Tongue (tissue), 1 donor: ENCODE measurements at regions not wholly inside any gene's neighbourhood (a gene's known extent, or its start where the extent isn't known, plus 50 kb on each side); places are given as distances from the start of the nearest gene placed in this dataset.
"Not testable (repeated sequence)": the region's sequence is repeated elsewhere in the genome, so short reads cannot be mapped to it uniquely, and the experiment has no call there.

ENCODE experiments used
- DNase-seq: peaks from one replicate; pipeline ENCODE4 v3.0.0-alpha.2; 2015

DNA sequence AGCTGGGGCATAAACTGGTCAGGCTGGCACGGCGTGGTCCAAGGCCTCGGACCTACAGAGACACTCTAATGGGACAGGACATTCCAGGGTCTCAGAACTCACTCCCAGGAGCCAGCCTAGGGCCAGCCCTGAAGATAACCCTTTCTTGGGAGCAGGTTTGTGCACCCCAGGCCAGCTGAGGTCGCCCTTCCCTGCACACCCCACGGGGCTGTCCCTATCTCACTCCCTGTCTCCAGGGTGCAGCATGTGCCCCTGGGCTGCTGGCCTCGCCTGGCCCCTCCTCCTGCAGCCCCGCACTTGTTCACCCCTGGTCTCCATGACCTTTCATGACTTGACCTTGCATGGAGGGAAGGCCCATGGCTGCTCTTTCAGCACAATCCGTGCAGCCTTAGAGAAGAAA lies 1321.8 kb downstream of the BRD1 start:
- no peak for DNase-seq

DNA sequence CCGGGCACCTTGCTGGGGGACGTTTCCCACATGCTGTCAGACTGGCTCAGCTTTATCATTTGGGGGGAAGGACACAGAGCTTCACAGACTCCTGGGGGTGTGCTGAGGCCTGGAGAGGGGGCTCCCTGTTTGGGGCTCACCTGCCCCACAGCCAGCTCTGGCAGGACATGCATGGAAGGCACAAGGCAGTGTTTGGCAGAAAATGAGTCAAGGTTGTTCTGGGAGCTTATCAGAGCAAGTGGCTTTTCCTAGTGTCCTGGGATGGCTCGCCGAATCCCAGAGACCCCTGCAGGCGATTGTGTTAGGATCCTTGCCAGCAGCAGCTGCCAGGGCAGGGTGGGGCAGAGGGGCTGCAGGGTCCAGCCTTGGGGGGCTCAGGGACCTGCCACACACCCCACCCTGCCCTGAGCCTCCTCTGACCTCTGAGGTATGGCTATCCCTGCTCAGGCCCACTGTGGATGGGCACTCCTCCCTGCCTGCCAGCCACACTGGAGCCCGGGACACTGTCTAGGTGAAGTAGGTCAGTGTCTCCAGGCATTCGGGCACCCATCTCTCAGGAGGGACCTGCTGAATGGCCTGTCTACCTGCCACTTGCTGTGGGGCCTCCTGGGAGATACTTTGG lies 1323.0 kb downstream of the BRD1 start:
- no peak for DNase-seq

DNA sequence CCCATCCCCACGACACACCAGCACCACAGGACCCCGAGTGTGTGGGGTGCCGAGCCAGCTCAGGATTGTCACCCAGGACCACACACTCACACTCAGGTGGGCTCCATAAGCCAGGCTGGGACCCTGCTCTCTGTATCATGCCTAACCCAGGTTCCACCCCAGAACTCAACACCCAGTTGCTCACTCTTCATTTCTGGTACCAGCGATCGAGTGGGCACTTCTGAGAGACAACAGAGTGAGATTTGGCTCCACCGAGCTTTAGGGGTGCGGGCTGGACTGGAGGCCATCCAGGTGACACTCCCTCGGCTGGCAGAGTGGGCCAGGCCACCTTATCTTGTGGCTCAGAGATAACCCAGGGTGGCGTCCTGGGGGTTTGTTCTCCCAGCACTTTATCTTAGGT lies 1323.8 kb downstream of the BRD1 start:
- DNase-seq: no peak

DNA sequence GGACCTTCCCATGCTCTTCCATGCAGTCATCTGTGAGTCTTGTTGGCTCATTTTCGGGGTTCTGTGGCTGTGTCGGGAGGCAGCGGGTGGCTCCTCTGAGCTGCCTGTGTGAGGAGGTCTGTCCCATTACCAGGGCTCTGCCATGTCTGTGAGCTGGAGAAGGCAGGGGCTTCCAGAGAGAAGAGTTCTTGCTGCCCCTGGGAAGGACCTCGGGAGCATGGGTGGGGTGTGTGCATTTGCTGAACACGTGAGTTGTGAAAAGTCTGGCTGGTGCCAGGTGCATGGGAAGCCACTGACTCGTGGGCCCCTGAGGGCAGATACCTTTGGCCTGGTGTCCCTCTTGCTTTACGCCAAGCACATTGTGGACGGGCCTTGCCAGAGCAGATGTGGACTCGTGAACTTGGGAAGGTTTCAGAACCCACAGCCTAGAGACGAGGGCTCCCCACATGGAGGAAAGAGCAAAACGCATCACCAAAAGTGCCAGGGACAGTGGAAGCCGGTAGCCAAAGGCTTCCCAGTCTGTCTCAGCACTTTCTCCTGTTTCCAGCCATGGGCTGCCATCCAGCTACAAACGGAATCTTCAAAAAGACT lies 1324.5 kb downstream of the BRD1 start:
- no peak for DNase-seq

DNA sequence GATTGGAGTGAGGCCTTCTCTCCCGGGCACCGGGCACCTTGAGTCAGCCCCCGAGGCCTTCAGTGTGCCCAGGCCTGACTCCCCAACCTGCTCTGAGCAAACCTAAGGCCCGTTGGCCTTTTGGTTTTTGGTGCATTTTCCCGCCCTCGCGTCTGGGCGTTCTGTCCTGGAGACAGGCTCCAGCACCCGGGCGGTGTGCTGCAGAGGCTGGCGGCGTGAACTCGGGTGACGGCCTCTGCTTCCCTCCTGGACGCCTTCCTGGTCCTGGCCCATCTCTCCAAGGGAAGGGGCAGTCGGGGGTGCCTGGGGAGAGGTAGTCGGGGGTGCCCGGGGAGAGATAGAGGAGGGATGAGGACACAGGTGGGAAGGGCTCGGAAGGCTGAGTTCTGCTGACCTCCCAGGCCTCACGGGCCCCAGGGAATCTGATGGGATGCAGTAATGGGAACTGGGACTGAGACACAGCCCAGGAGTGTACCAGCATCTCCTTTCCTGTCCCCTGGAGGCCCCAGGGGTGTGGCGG lies 1326.4 kb downstream of the BRD1 start:
- DNase-seq: no peak

DNA sequence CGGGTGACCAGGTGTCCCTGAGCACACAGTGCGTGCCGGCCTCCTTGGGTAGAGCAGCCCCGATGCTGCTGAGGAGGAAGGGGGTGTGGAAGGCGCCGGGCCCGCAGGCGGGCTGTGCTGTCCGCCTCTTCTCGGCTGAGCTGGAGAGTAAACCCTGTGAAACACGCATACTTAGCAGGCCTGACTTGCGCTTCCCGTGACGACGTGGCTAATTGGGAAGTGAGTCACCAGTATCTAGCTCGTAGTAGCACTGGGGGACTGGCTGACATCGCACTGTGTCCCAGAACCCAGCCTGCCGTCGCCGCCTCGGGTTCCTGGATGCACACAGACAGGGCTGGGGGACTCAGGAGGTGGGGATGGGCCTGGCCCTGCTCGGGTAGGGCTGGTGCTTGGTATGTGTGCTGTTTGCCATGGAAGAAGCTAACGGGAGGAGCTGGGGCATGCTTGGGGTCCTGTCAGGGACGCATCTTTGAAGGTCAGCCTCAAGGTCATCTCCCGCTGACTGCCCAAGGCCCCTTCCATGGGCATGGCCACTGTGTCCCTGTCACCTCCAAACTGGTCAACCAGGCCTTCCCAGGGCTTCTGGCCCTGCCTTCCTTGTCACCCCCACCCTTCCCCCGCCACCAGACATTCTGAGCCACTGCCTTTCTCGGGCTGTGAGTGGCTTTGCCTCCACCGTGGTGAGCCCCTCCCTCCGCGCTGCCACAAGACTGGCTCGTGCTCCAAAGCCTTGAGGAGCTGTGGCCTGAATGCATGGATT lies 1327.0 kb downstream of the BRD1 start:
- DNase-seq: no peak

DNA sequence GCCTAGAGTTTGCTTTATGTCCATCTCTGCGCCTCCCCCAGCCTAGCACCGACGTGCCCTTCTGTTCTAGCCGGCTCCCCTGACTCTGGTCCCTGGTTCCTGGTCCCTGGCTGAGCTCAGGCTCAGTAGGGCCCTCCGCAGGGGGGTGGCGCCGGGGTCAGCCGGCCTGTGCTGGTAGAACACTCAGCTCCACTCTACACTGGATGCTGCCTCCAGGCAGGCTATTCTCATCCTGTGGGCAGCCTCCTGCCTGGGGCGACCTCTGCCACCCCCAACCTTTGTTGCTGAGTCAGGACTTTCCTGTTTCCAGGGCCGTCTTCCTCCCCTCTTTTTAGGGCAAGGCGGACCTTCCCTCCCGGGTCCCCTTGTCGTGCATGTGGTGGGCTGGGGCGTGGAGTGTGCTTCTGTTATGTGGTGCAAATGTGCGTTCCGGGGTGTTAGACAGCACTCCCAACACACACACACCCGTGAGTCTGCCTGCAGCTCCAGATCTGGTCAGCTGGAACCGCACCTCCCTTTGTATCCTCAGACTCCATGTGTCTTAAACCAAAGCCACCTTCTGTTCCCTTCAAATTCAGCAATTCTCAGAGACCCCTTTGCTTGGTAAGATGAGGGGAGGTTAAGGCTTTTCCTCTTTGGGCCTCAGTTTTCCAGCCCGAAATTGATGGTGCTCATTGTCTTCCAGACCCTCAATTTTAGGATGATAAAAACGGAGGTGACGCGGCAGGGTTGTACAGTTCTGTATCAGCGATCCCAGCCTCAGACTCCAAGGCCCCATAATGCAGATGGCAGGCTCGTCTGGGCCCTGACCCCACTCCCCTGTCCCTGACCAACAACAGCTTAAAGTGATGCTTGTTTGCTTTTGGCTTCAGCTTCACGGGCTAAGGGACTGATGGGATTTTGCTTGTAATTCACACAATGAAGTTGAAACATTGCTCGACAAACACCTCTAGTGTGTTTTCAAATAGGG lies 1327.9 kb downstream of the BRD1 start:
- DNase-seq: no peak

DNA sequence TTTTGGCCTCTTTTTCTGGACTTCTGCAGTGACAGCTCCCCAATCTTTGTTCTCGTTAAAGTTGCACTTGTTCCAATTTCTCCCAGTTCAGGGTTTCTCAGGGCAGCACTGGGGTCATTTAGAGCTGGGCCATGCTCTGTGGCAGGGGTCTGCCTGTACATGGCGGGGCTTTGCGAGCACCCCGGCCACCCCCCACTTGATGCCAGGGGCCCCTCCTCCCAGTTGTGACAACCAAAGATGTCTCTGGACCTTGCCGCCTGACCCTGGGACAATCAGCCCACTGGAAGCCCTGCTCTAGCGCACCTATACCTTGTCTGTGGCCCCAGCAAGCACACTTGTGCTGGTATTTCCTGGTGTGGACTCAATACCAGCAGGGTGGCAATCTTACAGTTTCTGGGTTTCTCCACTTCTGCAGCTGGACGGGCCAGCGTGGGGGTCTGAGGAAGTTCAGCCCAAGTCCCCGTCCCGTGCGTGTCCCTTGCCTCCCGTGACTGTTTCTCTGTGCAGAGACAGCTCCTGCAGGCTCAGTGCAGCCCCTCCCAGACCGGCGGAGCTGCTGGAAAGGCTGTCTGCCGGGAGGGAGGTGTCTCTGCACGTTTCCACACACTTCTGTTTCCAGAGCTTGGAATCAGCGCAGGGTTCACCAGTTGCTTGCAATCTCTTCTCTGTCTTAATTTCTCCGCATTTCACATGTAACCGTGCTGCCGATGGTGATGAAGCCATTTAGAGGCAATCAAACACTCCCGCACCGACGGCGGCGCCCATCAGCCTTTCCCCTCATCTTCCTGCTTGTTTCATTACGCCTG lies 1328.9 kb downstream of the BRD1 start:
- no peak for DNase-seq

DNA sequence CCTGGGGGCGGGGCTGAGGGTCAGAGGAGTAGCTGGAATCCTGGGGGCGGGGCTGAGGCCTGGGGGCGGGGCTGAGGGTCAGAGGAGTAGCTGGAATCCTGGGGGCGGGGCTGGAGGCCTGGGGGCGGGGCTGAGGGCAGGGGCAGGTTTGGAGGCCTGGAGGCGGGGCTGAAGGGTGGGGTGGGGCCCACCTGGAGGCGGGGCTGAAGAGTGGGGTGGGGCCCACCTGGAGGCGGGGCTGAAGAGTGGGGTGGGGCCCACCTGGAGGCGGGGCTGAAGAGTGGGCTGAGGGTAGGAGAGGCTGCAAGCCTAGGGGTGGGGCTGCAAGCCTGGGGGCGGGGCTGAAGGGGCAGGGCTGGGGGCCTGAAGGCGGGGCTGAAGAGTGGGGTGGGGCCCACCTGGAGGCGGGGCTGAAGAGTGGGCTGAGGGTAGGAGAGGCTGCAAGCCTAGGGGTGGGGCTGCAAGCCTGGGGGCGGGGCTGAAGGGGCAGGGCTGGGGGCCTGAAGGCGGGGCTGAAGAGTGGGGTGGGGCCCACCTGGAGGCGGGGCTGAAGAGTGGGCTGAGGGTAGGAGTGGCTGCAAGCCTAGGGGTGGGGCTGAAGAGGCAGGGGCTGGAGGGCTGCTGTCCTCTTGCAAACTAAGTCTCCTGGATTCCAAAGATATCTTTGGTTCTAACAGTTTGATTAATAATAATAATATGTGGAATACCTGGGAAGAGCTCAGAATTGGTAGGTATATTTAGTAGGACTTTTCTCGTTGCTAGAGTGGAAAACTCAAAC lies 1329.7 kb downstream of the BRD1 start:
- DNase-seq: not testable (repeated sequence)

DNA sequence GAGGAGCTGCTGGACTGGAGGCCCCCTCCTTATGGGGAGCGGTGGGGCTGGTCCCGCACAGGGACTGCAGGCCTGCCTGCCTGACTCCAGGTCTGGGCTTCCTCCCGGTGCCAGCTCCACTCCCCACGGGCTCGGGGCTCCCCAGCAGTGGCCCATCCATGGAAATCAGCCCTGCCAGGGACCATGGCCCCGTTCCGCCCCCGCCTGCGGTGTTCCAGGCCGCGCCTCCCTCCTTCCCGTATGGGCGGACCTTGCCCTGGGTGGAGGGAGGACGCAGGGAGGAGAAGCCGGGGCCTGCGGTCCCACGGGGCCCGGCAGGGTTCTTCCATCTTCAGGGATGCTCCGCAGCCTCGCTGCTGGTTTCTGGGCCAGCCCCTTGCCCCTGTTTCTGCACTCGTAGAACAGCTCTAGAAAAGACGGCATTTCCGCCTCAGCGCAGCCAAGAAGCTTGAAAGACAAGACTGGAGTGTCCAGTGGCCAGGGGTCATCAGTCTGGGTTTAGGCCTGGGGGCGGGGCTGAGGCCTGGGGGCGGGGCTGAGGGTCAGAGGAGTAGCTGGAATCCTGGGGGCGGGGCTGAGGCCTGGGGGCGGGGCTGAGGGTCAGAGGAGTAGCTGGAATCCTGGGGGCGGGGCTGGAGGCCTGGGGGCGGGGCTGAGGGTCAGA lies 1330.6 kb downstream of the BRD1 start:
- DNase-seq: no peak

DNA sequence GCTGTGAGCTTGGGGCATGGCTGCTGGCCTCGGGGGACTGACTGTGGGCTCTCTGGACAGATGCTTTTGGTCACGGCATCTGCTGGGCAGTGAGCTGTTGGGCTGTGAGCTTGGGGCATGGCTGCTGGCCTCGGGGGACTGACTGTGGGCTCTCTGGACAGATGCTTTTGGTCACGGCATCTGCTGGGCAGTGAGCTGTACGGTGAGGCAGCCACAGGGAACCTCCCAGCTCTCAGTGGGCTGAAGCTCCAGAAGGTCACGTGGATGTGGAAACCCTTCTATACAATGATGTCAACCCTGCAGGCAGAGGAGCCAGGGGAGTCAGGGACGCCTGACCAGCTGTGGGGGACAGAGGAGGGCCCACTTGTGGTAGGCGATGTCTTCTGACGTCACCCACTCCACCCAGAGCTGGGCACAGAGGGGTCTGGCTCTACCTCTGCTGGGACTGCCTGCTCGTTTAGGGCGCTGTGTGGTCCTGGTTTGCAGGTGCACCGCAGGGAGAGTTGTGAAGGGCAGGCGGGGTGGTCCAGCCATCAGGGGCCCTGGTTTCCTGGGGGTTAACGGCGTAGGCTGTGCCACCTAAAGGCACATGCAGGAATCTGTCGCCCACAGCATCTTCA lies 1331.3 kb downstream of the BRD1 start:
- no peak for DNase-seq

DNA sequence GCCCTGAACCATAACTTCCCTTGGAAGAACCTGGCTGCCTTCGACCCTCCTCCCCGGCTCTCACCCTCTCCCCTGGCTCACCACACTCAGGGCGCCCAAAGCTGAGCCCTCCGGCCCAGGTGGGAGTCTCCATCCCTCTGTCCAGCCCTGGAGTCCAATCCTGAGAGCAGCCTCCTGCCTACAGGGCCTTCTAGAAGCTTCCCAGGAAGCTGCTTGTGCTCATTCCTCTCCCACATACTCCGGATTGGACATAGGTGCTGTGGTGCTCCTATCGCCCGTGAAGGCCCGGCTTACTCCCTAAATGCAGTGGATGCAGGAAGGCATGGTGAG lies 1332.0 kb downstream of the BRD1 start:
- DNase-seq: no peak

DNA sequence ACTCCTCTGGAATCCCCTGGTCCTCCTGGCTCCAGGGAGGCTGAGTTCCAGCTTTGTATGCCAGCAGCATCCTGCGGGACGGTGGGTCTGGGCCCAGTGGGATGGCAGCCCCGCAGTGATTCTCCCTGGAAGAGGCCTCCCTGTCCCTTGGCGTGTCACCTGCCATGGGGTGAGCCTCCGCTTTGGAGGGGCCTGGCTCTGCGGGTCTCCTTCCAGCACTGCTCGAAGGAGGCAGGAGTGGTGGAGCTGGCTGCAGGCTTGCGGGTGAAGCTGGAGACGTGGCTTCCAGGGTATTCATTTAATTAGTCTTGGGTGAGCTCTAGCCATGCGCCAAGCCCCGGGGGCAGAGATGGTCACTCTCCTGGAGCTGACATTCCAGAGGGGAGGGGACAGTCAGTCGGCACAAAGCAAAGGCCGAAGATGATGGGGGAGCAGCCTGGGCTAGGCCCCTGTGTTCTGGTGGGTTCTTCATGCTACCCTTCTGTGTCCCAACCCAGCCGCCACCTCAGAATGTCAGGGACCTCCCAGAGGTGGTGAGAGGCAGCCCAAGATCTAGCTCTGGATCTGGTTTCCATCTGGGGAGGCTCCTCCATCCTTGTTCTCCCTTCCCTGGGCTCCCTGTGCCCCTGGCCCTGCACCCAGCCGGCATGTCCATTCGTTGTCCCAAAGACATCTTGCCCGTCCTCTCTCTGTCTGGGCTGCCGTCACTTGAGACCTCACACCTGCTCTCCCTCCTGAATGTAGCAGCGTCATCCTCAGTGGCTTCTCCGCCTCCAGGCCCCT lies 1332.5 kb downstream of the BRD1 start:
- DNase-seq: no peak

DNA sequence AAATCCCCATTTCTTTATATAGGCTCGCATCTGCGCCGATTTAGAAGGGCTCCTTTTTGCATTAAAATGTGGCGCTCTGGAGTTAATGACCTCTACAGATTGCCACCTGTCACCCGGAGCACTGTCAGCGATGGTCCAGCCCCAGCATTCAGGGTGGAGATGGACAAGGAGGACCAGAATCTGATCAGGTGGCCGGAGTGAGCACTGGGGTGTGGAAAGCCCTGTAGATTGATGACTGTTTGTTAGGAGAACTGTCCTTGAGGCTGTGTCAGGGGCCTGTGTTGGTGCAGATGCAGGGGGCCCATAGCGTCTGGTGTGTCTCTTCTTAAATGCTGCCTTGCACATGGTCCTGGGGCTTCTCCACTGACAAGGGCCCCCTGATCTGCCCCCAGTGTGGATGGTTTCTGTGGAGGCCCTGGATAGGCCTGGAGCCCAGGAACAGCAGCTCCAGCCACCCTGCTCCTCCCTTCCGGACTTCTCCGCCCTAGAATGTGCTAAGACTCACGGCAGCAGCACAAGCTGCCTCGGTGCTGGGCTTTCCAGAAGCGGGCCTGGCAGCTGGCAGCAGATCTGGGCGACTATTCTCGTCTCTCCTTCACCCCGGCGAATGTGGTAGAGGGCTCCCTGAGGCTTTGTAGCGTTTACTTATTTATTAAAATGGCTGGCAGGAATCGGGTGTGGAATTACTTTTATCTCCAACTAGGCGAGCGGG lies 1333.3 kb downstream of the BRD1 start:
- no peak for DNase-seq

DNA sequence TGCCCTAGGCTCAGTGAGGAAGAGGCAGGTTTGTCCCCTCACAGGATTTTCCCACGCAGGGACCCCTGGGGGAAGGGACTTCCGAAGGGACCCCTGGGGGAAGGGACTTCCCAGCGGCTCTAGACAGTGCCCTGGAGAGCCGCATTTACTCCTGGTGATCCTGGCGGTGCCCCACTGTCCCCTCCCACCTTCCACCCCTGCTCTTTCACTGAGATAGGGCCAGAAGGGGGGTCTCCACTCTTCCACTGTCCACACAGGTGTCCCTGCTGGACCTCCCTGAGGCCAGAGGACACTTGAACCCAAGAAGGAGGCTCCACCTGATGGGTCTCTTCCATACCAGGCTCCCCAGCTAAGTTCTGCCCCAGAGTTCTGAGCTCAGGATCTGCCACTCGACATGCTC lies 1333.9 kb downstream of the BRD1 start:
- no peak for DNase-seq

DNA sequence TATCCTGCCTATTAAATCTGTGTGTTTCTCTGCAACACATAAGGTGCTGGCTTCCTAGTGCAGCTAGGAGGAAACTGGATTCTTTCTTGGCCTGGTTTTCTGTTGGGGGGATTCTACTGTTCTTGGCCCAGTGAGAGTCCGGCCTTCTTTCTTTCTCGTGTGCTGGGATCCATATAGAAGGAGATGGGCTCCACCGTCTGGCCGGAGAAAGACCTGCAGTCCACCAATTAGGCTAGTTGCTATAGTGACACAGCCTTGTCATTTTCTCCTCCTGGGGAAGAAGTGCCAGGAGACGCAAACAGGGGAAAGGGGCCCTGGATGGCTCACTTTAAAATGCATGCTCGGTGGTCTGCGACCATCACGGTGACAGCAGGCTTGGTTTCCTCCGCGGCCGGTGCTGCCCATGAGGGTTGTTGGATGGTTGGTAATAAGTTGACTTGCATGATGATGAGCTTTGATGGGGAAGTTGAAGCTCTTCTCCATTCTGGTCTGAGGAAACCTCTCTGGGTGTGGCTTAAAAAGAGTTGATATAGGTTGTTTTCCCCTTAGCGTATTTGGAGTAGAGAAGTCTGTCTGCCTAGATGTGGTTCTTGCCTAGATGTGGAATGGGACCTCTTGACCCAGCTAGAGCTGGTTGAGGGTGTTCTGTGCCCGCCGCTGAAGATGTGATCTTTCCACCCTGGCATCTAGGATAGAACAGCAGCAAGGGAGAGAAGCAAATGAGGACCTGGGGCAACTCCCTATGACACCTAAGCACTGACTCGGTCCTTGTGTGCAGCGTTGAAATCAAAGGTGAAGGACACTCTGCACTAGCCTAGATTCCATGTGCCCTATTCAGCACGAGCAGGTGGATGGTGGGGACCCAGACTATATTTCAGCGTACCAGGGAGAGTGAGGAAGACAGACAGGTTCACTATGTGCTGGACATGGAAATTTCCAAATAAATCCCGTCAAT lies 1335.0 kb downstream of the BRD1 start:
- peak; percentile 93 for DNase-seq

DNA sequence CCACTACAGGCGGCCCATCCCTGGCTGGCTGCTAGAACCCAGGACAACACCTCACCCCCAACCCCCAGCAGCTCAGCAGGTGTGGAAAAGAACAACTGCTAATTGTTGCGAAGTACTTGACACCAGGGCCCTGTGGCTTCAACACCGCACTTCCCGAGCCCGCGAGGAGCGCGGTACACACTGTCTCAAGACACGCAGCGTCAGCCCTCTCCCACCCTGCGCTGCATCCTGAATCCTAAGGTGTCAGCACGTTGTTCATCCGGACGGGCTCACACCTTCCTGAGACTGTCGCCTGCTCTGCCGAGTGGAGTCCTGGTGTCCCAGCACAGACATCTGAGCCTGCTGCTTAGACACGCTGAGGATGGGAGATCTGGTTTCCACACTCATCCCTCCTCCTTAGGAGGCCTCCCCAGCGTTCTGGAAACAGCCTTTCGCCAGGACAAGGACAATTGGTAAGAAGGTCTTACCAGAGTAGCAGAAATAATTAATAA lies 1336.2 kb downstream of the BRD1 start:
- peak; percentile 33 for DNase-seq
